ENCODE measurements at regions not wholly inside any gene's neighbourhood (a gene's known extent, or its start where the extent isn't known, plus 50 kb on each side); places are given as distances from the start of the nearest gene placed in this dataset.

DNA sequence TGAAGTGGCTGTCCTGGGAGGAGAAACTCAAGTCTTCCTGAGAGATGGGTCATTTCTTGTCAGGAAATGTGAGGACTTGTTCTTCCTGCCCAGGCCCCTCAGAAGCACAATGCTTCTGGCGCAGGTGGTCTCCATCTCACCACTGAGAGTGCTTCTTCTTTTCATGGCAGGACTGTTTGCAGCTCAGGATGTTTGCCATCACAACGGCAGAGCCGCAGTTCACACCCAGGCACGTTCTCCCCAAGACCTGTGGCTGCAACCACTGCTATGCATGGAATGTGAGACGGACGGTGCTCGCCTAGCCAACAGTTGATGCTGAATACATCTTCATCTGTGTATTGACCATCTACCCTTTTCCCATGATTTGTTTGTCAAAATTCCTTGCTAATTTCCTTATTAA, 216.3 kb downstream of the GADD45G start:
- H3K27me3 Mint-ChIP-seq (ENCODE audit: low read depth): no peaks in the 10 kb centered on the region
- no peak overlapping the region for H3K4me3 Mint-ChIP-seq
- no peak for DNase-seq (ENCODE audit: low spot score in 2 of 2, unreplicated experiment in 2 of 2)
- H3K9me3 Mint-ChIP-seq: no peaks in the 10 kb centered on the region
- TF ChIP-seq, protein P1, sequence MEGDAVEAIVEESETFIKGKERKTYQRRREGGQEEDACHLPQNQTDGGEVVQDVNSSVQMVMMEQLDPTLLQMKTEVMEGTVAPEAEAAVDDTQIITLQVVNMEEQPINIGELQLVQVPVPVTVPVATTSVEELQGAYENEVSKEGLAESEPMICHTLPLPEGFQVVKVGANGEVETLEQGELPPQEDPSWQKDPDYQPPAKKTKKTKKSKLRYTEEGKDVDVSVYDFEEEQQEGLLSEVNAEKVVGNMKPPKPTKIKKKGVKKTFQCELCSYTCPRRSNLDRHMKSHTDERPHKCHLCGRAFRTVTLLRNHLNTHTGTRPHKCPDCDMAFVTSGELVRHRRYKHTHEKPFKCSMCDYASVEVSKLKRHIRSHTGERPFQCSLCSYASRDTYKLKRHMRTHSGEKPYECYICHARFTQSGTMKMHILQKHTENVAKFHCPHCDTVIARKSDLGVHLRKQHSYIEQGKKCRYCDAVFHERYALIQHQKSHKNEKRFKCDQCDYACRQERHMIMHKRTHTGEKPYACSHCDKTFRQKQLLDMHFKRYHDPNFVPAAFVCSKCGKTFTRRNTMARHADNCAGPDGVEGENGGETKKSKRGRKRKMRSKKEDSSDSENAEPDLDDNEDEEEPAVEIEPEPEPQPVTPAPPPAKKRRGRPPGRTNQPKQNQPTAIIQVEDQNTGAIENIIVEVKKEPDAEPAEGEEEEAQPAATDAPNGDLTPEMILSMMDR (IDR thresholded peaks at IDR 0.05; ENCODE audit: unreplicated experiment): no peak
- H3K36me3 Mint-ChIP-seq: no peaks in the 10 kb centered on the region
- H3K4me1 Mint-ChIP-seq: peaks cover 31% of the 10 kb centered on the region
- H3K27ac Mint-ChIP-seq: no peak overlapping the region

DNA sequence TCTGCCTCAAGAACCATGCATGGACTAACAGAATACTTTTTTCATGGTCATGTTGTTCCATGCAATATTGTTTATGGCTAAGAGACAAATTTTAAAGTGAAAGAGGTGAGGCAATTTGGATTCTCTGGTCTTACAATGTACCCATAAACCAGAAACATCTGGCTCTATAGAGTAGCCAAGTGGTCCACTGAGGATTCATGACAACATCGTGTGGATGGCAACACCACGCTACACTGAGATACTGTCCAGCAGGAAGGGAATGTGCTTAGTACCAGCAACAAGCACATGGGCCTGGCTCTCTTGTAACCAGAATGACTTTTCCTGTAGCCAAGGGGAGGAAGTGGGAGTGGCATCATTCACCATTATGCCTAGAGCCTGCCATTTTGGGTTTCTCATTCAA, 218.2 kb downstream of the GADD45G start:
- H3K9me3 Mint-ChIP-seq: no peaks in the 10 kb centered on the region
- H3K27ac Mint-ChIP-seq: no peak overlapping the region
- H3K36me3 Mint-ChIP-seq: no peaks in the 10 kb centered on the region
- TF ChIP-seq, protein P1 (IDR thresholded peaks at IDR 0.05; ENCODE audit: unreplicated experiment): no peak
- peaks cover 12% of the 10 kb centered on the region for H3K4me1 Mint-ChIP-seq
- no peak for DNase-seq (ENCODE audit: low spot score in 2 of 2, unreplicated experiment in 2 of 2)
- no peak overlapping the region for H3K4me3 Mint-ChIP-seq
- no peaks in the 10 kb centered on the region for H3K27me3 Mint-ChIP-seq (ENCODE audit: low read depth)

DNA sequence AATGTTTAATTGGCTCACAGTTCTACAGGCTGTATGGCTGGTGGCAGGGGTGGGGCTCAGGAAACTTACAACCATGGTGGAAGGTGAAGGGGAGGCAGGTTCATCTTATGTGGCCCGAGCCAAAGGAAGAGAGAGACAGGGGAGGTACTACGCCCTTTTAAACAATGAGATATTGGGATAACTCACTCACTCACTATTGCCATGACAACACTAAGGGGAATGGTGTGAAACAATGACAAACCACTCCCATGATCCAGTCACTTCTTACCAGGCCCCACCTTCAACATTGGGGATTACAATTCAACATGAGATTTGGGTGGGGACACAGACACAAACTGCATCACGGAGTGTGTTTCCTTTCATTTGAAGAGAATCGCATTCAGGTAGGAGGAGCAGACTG, 220.9 kb downstream of the GADD45G start:
- DNase-seq (ENCODE audit: low spot score in 2 of 2, unreplicated experiment in 2 of 2): no peak
- no peak overlapping the region for H3K4me3 Mint-ChIP-seq
- no peaks in the 10 kb centered on the region for H3K27me3 Mint-ChIP-seq (ENCODE audit: low read depth)
- H3K27ac Mint-ChIP-seq: no peak overlapping the region
- H3K36me3 Mint-ChIP-seq: no peaks in the 10 kb centered on the region
- peaks cover 6% of the 10 kb centered on the region for H3K9me3 Mint-ChIP-seq
- peaks cover 5% of the 10 kb centered on the region for H3K4me1 Mint-ChIP-seq
- TF ChIP-seq, protein P1 (IDR thresholded peaks at IDR 0.05; ENCODE audit: unreplicated experiment): no peak

DNA sequence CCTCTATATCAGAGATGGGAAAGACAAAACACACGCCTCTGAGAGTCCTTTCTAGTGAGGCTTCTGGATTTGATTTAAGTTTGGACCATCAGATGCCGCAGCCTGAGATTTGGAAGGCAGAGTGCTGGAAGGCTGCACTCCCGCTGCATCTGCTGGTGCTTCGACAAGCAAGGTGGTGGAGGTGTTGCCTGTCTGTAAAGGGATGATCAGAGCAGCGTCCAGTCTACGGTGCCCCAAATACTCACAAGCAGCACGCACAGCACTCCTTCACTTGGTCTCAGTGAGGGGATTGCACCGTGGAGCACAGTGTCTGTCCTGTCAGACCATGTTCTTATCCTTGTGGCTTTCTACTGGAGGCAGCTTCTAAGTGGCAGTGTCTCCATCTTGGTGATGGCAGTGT, 221.4 kb downstream of the GADD45G start:
- Mint-ChIP-seq H3K4me3 (no peak overlapping the region), H3K9me3 (peaks cover 9% of the 10 kb centered on the region), H3K27me3 (ENCODE audit: low read depth) (no peaks in the 10 kb centered on the region), H3K36me3 (no peaks in the 10 kb centered on the region), H3K4me1 (peaks cover 2% of the 10 kb centered on the region), H3K27ac (no peak overlapping the region)
- no peak for DNase-seq (ENCODE audit: low spot score in 2 of 2, unreplicated experiment in 2 of 2)
- TF ChIP-seq, protein P1 (IDR thresholded peaks at IDR 0.05; ENCODE audit: unreplicated experiment): no peak

DNA sequence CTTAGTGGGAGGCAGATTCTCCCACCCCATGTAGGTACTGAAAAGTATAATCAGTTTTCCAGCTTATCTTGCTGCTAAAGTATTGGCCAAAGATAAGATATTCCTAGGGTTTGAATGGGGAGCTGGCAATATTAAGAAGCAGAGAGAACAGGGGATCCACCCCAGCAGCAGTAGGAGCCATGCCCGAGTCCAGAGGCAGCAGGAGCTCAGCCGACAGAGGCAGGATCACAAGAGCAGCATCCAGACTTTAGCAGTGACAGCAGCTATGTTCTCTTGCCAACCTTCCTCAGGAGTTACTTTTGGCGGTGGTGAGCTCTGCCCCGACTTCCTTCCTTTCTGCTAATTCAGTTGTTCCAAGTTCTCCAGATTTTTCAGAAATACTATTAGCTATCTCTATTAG, 224.5 kb downstream of the GADD45G start:
- H3K4me1 Mint-ChIP-seq: no peaks in the 10 kb centered on the region
- no peak overlapping the region for H3K27ac Mint-ChIP-seq
- TF ChIP-seq, protein P1 (IDR thresholded peaks at IDR 0.05; ENCODE audit: unreplicated experiment): no peak
- no peak overlapping the region for H3K4me3 Mint-ChIP-seq
- H3K36me3 Mint-ChIP-seq: no peaks in the 10 kb centered on the region
- DNase-seq (ENCODE audit: low spot score in 2 of 2, unreplicated experiment in 2 of 2): no peak
- H3K9me3 Mint-ChIP-seq: peaks cover 13% of the 10 kb centered on the region
- no peaks in the 10 kb centered on the region for H3K27me3 Mint-ChIP-seq (ENCODE audit: low read depth)

DNA sequence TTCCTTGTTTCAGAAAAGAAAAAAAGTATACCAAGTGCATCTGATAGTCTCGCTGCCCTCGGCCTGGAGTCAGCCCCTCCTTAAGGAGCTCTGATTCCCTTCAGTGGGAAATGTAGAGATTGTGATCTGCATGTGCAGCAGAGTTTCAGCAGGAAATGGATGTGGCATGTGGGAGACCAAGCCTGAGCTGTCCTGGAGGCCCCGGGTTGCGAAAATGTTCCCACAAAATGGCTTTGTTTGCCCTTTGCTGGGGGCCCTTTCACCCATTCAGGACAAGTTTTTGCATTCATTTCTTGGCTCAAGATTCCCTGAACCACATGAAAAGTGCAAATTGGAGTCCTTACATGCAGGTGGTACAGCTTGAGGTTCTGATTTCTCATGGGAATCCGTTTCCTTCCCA, 230.9 kb downstream of the GADD45G start:
- peaks cover 7% of the 10 kb centered on the region for H3K9me3 Mint-ChIP-seq
- H3K4me1 Mint-ChIP-seq: peaks cover 12% of the 10 kb centered on the region
- no peak for DNase-seq (ENCODE audit: low spot score in 2 of 2, unreplicated experiment in 2 of 2)
- H3K27me3 Mint-ChIP-seq (ENCODE audit: low read depth): no peaks in the 10 kb centered on the region
- TF ChIP-seq, protein P1 (IDR thresholded peaks at IDR 0.05; ENCODE audit: unreplicated experiment): no peak
- H3K4me3 Mint-ChIP-seq: no peak overlapping the region
- no peaks in the 10 kb centered on the region for H3K36me3 Mint-ChIP-seq
- H3K27ac Mint-ChIP-seq: no peak overlapping the region

Data from mesothelial cell of epicardium (in vitro differentiated cells).